NCI-H446 (cell line): ENCODE measurements at regions not wholly inside any gene's neighbourhood (a gene's known extent, or its start where the extent isn't known, plus 50 kb on each side); places are given as distances from the start of the nearest gene placed in this dataset.
A peak's percentile ranks its signal among the peaks of the same experiment; 100 is the strongest.
"Not testable (repeated sequence)": the region's sequence is repeated elsewhere in the genome, so short reads cannot be mapped to it uniquely, and the experiment has no call there.

Source experiments
- DNase-seq, 2 experiments: peaks; one replicate each; lab custom pipeline; 2025; lab: John Stamatoyannopoulos, UW

DNA sequence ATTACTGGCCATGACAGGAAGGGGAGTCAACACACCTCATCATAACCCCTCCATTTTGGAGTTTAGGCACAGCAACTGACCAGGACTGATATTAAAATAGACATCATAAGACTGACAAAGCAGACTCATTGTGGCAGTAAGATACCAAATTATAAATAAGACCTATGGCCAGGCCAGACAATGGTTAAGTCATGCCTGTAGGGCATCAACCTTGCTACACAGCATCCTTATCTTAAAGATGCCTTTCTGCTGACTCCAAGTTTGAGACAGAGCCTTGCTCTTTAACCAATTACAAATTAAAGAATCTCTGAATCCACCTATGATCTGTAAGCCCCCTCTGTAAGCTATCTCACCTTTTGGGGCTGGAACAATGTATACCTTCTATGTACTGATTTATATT is 65.5 kb downstream of the VCX2 start:
- no peak for DNase-seq

DNA sequence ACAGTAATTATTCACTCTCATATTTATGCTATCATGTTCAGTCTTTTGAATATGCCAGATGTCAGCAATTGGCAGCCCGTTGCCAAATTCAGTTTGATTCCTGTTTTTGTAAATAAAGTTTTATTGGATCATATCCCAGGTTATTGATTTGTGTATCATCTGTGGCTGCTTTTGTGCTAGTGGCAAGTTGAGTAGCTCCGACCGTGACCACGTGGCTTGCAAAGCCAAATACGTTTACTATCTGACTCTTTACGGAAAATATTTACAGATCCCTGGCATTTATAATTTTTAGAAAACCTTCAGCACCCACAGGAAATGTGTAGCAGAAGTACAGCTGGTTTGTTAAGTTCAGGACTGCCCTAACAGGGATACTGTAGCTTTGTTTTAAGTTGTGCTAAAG is 67.4 kb downstream of the VCX2 start:
- no peak for DNase-seq

DNA sequence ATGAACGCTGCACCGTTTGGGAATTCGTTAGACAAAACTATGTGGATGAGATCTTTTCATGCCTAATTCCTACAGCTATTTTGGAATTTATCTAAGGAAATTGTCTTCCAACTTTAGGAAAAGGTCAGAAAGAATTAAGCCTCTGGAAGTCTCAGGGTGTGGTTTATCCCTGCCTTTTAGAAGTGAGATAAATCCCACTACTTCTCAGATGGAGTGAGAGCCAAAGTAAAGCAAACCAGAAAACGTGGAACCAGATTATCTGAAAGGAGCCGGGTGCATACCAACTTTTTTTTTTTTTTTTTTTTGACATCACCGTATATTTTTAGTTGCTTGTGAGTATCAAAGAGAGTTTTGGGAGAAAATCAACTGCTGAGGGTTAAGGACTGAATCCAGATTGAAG is 79.6 kb downstream of the VCX2 start:
- DNase-seq = no peak

DNA sequence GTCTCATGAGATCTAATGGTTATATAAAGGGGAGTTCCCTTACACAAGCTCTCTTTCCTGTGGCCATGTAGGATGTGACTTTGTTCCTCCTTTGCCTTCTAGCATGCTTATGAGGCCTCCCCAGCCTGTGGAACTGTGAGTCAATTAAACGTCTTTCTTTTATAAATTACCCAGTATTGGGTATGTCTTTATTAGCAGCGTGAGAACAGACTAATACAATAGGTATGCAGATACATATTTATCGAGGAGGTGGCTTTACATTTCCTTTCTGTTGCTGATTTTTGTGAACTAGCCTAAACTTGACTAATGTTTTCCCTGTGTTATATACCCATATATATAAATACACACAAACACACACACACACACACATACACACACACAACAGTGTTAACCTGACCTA is 80.2 kb downstream of the VCX2 start:
- DNase-seq = no peak

DNA sequence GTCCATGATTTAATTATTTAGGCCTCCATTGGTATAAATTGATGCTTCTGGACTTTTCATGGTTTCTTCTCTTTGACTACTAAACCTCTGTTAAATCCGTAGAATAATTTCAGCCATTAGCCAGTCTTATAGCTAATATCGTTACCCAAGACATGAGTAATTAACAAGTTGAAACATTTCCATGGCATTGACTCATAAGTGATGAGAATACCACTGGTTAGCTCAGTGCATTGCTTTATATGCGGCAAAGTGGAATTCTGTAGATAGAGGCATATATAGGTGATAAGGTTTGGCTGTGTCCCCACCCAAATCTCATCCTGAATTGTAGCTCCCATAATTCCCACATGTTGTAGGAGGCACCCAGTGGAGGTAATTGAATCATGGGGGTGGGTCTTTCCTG is 80.6 kb downstream of the VCX2 start:
- no peak for DNase-seq

DNA sequence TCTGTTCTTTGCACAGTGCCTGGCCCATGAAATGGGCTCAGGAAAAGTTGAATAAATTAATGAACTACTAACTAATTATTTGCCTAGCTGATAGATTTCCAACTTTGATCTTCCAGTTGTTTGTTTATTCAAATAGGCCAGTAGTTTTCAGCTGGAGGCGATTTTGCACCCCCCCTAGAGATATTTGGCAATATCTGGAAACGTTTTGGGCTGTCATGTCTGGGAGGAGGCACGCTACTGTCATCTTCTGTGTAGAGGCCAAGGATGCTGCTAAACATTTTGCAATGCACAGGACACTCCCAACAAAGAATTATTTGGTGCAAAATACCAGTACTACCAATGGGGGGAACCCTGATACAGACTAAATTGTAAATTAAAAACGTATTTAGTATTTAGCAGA is 81.9 kb downstream of the VCX2 start:
- no peak for DNase-seq

DNA sequence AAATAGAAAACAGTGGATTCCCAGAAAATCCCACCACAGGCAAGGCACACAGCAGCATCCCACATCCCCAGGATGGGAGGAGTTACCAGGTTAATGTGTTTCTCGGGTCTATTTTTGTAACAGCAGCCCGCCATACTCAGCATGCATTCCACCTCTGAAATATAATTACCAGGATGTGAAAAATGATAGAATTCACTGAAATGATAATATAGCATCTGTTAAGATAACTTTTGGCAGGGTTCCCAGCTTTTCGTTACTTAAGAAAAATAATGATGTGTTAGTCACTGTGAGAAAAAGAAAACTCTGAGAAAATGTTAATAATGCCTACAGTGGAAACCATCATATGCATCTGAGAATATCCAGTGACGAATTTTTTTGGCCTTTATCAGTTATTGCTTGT is 87.1 kb downstream of the VCX2 start:
- DNase-seq = peak in 1 of 2 experiments; percentile 14

DNA sequence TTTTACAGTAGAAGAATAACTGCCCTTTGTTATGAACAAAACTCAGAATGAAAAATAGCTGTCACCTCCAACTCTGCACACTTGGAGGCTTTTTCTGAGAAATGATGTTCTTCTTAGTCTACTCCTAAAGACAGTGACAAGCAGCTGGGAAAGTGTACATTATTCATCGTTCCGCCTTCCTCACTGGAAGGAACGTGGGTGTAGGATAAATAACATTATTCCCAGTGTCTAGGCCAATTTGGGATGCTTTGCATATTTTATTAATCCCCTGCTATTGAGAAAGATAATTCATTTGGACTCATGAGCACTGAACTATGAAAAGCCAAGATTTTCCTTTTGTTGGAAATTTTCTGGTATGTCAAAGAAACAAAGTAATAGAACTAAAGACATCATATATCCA is 87.8 kb downstream of the VCX2 start:
- no peak for DNase-seq

DNA sequence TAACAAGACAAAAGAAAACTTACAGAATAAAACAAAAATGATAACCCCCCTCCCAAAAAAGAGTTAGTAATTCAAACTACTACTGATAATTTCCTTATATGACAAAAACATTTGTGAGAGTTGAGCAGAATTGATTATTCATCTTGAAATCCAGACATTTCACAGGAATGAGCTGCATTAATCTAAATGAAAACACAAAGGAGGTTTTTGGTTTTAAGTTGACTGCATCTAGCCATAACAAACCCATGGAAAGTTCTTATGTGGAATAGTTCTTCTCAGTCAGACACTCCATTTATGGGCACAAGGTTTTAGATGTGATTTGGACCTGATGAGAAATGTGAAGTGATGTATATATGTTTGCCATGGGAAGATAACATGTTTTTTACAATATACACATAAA is 95.4 kb downstream of the VCX2 start:
- DNase-seq = no peak

DNA sequence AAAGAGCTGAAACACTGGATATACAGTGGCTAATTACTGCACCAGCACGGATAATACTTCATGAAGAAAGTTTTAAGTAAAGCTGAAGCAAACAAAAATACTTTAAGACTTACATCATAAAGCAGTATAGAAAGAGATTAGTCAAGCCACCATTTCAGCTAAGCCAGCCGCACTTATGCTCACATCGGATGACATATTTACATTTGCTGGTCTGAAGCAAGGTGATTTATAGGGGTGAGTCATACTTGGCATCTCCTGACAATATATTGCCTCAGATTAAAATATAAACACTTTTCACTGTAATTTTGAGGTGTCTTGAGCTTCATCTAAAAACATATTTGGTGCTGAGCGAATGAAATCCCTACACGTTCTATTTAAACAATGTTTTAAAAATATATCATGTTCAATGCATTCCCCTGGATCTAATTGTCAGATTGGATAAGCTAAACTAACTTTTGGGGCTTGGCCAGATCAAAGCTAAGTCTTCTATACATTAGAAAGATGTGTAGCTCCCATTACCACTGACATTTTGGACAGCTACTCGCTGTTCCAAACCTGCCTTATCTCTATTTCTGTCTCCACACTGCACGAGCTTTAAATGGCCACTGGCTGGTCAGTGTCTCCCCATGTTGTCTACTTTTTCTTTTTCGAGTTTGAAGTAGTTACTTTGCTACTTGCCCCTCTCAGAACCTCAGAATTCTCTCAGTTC is 103.2 kb downstream of the VCX2 start:
- no peak for DNase-seq

DNA sequence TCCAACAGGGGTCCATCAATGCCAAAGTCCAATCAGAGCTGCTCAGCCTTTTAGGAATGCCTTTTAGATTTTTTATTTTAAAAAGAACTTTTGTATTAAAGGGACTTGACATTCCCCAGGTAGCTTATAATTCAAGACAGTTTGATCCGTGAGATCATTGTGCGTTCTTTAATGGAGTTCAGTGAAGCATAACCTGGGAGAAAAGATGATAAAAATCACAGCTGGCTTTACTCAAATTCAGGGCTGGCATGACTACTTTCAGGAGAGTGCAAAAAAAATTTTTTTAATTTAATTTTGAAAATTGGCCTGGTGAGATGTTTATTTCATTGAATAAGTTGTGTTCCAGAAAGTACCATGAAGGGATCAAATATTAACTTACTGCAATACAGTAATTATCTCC is 118.2 kb downstream of the VCX2 start:
- no peak for DNase-seq

DNA sequence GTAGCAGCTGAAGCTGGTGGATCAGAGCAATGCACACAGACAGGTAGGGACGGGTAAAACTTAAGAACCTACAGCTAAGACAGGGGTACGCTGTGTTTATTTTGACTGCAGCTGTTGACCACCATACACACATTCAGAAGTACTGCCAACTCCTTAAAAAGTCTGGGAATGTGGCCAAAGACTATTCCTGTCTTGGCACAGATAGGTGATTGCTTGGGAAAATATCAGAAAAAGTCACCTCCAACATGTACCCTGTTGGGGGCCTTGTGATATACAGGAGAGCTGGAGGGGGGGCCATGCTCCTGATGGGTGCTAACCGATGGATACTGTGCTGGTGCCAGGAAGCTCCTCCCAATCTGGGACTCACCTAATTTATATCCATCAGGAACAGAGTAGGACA is 121.2 kb downstream of the VCX2 start:
- DNase-seq = no peak

DNA sequence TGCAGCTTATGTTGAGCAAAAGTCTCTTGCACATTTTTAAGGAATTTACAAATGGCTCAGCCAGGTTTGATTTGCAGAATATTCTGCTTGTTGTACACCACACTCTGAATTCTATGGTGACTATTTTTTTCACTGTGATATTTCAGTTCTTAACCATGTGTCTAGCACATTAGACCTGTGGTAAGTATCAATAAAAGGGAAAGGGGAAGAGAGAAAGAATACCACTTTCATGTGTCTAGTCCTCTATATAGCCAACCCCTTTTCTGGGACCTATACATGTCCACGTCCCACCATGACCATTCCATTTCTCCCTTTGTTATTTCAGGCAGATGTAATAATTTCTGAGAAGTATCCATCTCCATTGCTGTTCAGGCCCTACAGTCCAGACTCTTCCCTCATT is 121.3 kb upstream of the PNPLA4 start:
- DNase-seq = no peak

DNA sequence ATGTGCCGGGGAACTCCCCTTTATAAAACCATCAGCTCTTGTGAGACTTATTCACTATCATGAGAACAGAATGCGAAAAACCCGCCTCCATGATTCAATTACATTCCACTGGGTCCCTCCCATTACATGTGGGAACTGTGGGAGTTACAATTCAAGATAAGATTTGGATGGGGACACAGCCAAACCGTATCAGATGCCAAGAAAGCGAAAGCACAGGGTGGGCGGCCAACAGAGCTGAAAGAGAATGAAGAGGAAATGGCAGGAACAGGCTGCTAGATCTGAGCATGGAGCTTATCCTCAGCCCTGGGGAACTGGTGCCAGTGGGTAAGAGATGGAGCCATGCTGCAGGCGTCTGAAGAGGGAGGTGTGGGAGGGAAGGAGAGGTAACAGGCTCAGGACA is 117.7 kb upstream of the PNPLA4 start:
- DNase-seq = no peak

DNA sequence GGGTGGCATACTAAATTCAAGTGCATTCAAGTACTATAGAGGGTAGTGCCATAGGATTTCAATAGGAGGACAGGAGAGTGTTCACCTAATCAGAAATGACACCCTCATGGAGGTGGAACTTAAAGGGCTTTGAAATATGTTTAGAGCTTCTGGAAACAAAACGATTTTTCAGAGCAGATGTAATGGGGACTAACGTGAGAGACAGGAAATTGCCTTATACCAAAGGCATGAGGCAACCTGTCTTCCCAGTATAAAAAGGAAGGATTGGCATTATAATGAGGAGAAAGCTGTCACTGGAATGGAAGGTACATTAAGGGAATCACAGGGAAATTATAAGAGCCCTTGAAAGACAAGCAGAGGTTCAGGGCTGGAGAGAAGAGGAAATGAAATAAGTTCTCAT is 116.3 kb upstream of the PNPLA4 start:
- no peak for DNase-seq

DNA sequence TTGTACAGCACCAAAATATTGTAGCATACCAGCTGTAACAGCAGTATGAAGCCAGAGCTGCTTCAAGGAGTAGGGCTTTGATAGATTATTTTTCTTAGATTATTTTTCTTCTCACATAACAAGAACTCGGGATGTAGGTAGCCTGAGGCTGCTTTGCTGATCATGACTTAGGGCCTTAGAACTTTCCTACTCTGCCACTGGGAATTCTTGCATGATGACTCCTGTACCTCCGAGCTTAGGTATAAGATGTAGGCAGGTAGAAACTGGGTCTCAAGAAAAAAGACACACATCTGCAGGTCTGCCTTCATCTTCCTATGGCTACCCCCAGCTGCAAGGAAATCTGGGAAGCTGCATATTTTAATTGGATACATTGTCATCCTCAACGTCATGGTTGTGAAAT is 115.9 kb upstream of the PNPLA4 start:
- DNase-seq = no peak

DNA sequence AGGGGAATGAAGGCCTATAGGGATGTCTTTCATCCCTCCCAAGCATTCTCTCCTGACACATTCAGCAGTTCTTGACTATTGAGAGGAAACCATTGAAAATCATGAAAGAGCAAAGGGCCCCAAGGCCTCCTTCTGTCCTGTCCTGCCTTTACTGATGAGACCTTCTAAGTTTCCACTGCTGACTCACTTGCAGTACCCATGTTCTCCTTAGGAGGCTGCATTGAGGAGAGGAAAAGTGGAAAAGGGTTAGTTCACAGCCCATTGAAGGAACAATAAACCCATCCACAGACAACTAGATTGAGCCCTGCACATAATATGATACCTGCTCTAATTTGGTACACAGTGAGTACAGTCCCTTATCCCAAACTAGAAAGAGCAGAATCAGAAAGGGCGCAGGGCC is 115.1 kb upstream of the PNPLA4 start:
- no peak for DNase-seq

DNA sequence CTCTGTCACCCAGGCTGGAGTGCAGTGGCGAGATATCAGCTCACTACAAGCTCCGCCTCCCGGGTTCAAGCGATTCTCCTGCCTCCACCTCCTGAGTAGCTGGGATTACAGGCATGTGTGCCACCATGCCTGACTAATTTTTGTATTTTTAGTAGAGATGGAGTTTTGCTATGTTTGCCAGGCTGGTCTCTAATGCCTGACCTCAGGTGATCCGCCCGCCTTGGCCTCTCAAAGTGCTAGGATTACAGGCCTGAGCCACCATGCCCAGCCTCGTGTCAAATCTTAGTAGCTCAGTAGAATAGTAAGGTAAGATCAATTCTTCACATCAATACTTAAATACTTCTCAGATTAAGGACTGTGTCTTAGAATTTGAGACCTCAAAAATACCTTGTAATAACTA is 112.5 kb upstream of the PNPLA4 start:
- DNase-seq = not testable (repeated sequence)

DNA sequence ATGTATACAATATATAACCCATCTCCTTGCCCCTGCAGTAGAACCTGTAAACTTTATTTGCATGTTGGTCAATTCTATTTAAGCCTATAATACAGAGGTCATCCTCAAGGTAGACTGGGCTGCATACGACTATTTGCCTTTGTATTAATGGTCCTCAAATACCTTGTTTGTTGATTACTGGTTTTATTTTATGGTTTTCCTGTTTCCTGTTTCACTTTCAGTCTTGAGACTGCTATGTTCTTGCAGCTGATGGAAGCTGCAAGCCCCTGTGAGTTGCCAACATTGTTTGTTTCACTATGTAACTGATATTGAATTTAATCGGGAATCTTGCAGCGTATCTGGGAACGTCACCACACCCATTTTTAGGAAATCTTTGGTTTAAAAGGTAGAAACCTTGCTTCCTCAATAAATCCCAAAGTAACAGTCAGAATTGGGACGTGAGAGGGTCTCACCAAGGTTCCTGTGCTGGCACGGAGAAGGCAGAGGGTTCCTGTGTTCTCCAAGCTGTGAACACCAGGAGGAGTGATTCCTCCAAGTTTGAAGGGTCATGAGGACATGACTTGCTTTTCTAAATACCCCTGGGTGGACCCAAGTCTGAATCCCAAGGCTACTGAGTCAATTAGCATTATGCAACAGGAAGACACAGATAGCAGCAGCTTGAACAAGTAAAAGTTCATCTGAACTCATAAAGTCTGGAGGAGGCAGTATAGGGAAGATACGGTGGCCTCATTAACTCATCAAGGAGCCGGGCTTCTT is 110.6 kb upstream of the PNPLA4 start:
- DNase-seq = no peak

DNA sequence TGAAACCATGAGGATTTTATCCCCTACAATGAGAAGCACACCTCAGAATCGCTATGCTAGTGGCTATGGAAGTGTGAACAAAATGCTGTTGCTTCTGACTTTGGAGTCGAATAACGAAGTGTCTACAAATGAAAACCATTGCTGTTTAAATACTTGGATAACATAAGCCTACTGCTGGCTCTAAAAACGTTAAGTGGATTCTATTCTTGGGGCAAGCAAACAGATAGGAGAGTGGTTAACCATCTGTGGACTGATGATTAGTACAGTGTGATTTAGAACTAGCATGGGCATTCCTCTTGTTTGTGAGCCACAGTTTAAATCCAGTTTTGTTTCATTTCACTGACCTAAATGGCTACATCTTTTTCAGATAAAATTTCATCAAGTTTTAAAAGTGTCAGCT is 109.7 kb upstream of the PNPLA4 start:
- DNase-seq = no peak

DNA sequence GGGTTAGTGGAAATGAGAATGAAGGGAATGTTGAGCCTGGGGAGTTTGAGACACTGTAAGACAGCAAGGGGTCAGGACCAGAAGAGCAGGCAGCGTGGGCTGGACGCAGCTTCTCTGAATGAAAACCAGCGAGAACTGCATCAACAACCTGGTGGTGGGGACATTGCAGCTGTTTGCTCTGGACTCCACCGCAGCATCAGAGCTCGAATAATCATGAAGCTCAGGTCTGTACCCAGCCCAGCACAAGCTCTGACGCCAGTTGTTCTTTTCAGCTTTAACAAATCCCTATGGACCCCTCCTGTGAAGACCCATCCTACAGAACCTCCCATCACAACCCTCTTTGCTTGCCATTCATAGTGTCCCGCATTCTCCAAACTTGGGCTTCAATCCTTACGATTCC is 106.8 kb upstream of the PNPLA4 start:
- DNase-seq = no peak

DNA sequence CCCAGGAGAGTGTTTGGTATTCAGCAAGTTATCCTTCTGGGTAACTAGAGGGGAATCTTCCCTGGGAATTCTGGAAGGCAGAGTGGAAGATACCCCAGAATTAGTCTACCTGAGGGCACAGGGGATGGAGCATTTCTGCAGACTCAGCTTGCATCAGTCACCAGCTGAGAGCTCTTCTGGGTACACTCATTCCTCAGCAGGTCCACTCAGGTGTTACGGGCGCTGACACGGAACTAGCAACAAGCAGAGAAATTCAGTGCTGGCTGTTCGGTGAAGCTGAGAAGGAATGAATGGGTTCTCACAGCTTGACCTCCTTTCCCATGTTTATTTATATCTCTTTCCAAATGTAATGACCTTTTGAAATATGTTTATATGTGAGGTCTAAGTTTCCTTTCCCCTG is 106.0 kb upstream of the PNPLA4 start:
- no peak for DNase-seq

DNA sequence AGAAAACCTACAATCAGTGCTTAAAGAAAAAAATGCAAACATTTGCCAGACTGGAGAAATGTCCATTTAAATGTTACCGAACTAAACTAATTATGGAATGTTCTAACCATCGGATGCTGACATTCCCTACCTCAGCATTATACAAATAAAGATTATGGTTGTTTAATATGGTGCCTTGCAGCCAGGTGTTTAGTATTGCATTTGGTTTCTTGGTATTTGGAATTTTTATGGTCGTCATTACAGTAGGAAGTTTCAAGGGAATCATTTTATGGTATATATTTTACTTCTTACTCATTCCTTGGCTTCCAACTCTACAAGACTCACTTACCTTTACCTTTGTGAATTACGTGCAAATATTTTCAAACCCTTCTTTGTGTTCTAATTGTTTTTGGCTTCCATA is 103.1 kb upstream of the PNPLA4 start:
- DNase-seq = no peak

DNA sequence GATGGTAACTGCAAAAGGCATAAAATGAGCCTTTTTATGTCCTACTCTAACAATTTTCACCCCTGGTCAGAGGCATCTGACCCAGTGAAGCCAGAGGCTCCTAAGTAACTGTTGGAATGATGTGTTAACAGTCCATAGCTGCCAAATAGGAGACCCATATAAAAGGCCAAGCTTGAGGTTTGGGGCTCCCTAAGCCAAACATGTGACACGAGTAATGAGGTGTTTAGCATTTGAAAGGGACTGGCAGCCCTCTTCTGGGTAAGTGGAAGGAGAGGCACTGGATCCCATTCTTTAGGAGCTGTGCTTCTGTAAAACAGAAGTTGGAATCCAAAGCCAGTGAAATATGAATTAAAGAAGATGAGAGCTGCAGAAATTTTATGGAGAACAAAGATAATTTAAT is 100.6 kb upstream of the PNPLA4 start:
- no peak for DNase-seq
